HUES6 (cell line): ENCODE measurements at regions not wholly inside any gene's neighbourhood (a gene's known extent, or its start where the extent isn't known, plus 50 kb on each side); places are given as distances from the start of the nearest gene placed in this dataset.

ENCODE experiments used
- H3K27ac ChIP-seq: 2 replicates; pipeline ENCODE4 v1.7.0; 2013; ENCODE audit warnings: low read depth, mild to moderate bottlenecking, low read length, inconsistent platforms
- H3K27me3 ChIP-seq: 2 replicates; pipeline ENCODE4 v1.6.1; 2013; ENCODE audit warnings: low read length; ENCODE audit not compliant: control insufficient read depth, insufficient read depth
- H3K36me3 ChIP-seq: 2 replicates; pipeline ENCODE4 v1.6.1; 2013; ENCODE audit warnings: low read length; ENCODE audit not compliant: control insufficient read depth, insufficient read depth
- H3K4me1 ChIP-seq: 2 replicates; pipeline ENCODE4 v1.6.1; 2013; ENCODE audit warnings: low read length; ENCODE audit not compliant: control insufficient read depth, insufficient read depth
- H3K4me3 ChIP-seq: 2 replicates; pipeline ENCODE4 v1.5.1; 2013; ENCODE audit warnings: low read depth, low read length
- H3K9ac ChIP-seq: one replicate; pipeline ENCODE4 v1.6.1; 2013; ENCODE audit warnings: mild to moderate bottlenecking, low read length
- H3K9me3 ChIP-seq: 2 replicates; pipeline ENCODE4 v1.6.1; 2013; ENCODE audit warnings: low read depth, low read length; ENCODE audit not compliant: control insufficient read depth, insufficient read depth

GRCh38 chr2:64854773-64855237 is 134.4 kb upstream of the SLC1A4 start:
- no peak overlapping the region for H3K4me3 ChIP-seq
- H3K4me1 ChIP-seq: peaks cover 33% of the 10 kb centered on the region
- peaks cover 12% of the 10 kb centered on the region; the same call in 1 of the 2 replicates for H3K27me3 ChIP-seq
- no peaks in the 10 kb centered on the region for H3K36me3 ChIP-seq
- H3K27ac ChIP-seq: no peak overlapping the region
- H3K9me3 ChIP-seq: no peaks in the 10 kb centered on the region
- H3K9ac ChIP-seq: no peak overlapping the region

GRCh38 chr2:64857581-64858471 is 131.4 kb upstream of the SLC1A4 start:
- no peak overlapping the region for H3K27ac ChIP-seq
- peaks cover 30% of the 10 kb centered on the region; the same call in 1 of the 2 replicates for H3K27me3 ChIP-seq
- H3K9ac ChIP-seq: no peak overlapping the region
- peaks cover 39% of the 10 kb centered on the region for H3K4me1 ChIP-seq
- H3K36me3 ChIP-seq: no peaks in the 10 kb centered on the region
- no peaks in the 10 kb centered on the region for H3K9me3 ChIP-seq
- no peak overlapping the region for H3K4me3 ChIP-seq

- H3K4me1 ChIP-seq: peaks cover 37% of the 10 kb centered on the region
- H3K27ac ChIP-seq: no peak overlapping the region
- peak overlapping the region; percentile 62 for H3K9ac ChIP-seq
- H3K9me3 ChIP-seq: no peaks in the 10 kb centered on the region
- H3K36me3 ChIP-seq: no peaks in the 10 kb centered on the region
- peaks cover 39% of the 10 kb centered on the region; the same call in 1 of the 2 replicates for H3K27me3 ChIP-seq
- H3K4me3 ChIP-seq: peak overlapping the region; percentile 53
These were observed 130.5 kb upstream of the SLC1A4 start for GRCh38 chr2:64858541-64859311.

GRCh38 chr2:64859312-64860212 is 129.6 kb upstream of the SLC1A4 start:
- H3K4me1 ChIP-seq: peaks cover 43% of the 10 kb centered on the region

GRCh38 chr2:64860276-64860885 is 128.8 kb upstream of the SLC1A4 start:
- no peaks in the 10 kb centered on the region for H3K36me3 ChIP-seq
- H3K4me1 ChIP-seq: peaks cover 43% of the 10 kb centered on the region
- H3K4me3 ChIP-seq: peak overlapping the region; percentile 53; the same call in 1 of the 2 replicates
- no peaks in the 10 kb centered on the region for H3K9me3 ChIP-seq
- H3K27ac ChIP-seq: no peak overlapping the region
- H3K9ac ChIP-seq: no peak overlapping the region
- peaks cover 44% of the 10 kb centered on the region; the same call in 1 of the 2 replicates for H3K27me3 ChIP-seq

More at GRCh38 chr2:64859312-64860212, 129.6 kb upstream of the SLC1A4 start:
- no peaks in the 10 kb centered on the region for H3K9me3 ChIP-seq
- H3K9ac ChIP-seq: peak overlapping the region; percentile 62
- no peaks in the 10 kb centered on the region for H3K36me3 ChIP-seq
- H3K27me3 ChIP-seq: peaks cover 44% of the 10 kb centered on the region; the same call in 1 of the 2 replicates
- H3K4me3 ChIP-seq: peak overlapping the region; percentile 53
- H3K27ac ChIP-seq: no peak overlapping the region

GRCh38 chr2:64860936-64861335 is 128.3 kb upstream of the SLC1A4 start:
- Histone ChIP-seq H3K9ac (no peak overlapping the region), H3K4me3 (no peak overlapping the region), H3K27me3 (peaks cover 47% of the 10 kb centered on the region), H3K36me3 (no peaks in the 10 kb centered on the region), H3K4me1 (peaks cover 47% of the 10 kb centered on the region), H3K27ac (no peak overlapping the region), H3K9me3 (no peaks in the 10 kb centered on the region)

DNA sequence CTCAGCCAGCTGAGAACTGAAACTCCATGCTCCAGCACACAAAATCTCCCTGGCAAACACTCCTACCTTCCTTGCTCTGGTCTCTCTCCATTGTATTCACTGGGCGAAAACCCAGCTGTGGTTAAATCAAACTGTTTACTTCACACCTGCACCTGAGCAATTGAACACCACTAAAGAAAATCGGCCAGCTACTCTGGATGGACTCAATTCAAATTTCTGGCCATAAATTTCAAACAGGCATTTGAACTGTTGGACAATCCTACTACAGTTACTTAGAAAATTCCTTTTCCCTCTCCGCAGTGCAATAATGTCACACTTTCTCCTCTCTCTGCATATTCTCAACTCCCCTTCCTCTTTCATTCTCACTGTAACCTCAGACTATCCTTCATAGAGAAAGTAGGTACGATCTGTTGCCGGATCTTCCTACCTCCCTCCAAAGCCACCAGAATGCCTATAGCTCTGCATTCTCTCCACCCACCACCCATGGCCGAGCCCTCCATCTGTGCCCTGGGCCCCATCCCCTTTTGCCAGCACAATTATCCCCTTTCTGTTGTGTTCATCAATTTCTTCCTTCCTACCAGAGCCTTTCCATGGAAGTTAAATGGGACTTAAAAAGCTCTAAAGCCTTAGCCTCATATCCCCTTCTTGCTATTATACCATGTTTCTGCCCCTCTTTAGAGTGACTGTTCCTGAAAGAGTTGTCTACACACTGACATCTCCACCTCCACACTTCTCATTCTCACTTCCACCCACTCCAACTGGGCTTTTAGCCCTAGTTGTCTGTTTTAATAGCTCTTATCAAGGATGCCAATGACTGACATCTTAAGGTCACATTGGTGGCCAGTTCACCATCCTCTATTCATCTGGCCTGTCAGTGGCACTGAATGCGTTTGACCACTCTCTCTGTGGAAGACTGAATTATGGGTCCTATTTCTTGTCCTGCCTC is 127.5 kb upstream of the SLC1A4 start:
- Histone ChIP-seq H3K9ac (no peak overlapping the region), H3K27me3 (peaks cover 55% of the 10 kb centered on the region), H3K36me3 (no peaks in the 10 kb centered on the region), H3K4me1 (peaks cover 46% of the 10 kb centered on the region), H3K27ac (no peak overlapping the region), H3K9me3 (no peaks in the 10 kb centered on the region), H3K4me3 (no peak overlapping the region)

GRCh38 chr2:64862623-64863022 is 126.6 kb upstream of the SLC1A4 start:
- no peak overlapping the region for H3K27ac ChIP-seq
- no peaks in the 10 kb centered on the region for H3K9me3 ChIP-seq
- peaks cover 62% of the 10 kb centered on the region for H3K27me3 ChIP-seq
- peaks cover 37% of the 10 kb centered on the region for H3K4me1 ChIP-seq
- H3K36me3 ChIP-seq: no peaks in the 10 kb centered on the region
- no peak overlapping the region for H3K4me3 ChIP-seq
- no peak overlapping the region for H3K9ac ChIP-seq

- no peaks in the 10 kb centered on the region for H3K9me3 ChIP-seq
- H3K9ac ChIP-seq: no peak overlapping the region
- peaks cover 31% of the 10 kb centered on the region for H3K4me1 ChIP-seq
- H3K4me3 ChIP-seq: no peak overlapping the region
- peaks cover 57% of the 10 kb centered on the region for H3K27me3 ChIP-seq
- H3K36me3 ChIP-seq: no peaks in the 10 kb centered on the region
- no peak overlapping the region for H3K27ac ChIP-seq
These were observed 125.9 kb upstream of the SLC1A4 start for GRCh38 chr2:64863097-64863820.
